ENCODE measurements at regions not wholly inside any gene's neighbourhood (a gene's known extent, or its start where the extent isn't known, plus 50 kb on each side); places are given as distances from the start of the nearest gene placed in this dataset.

GRCh38 chr22:49179175-49179574 is 648.5 kb downstream of the BRD1 start:
- no peak for DNase-seq

- no peak for DNase-seq
Observed at GRCh38 chr22:49178246-49179005, 649.2 kb downstream of the BRD1 start.

DNA sequence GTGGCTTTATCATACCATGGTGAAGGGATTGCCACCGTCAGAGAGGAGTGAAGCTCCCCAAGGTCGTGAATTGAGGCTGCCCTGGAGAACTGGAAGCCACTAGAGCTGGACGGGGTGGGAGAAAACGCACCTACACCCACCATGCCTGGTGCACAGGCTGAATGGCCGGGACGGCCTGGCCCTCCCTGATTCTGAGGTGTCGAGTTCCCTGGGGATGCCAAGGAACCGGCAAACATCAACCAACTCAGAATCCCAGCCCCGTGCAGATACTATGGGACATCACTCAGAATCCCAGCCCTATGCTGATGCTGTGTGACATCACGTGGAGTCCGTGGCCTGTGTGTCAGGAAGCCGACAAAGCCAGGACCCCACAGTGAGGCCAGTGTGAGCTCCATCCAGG is 650.0 kb downstream of the BRD1 start:
- DNase-seq = no peak

GRCh38 chr22:49176956-49177355 is 650.7 kb downstream of the BRD1 start:
- no peak for DNase-seq

- no peak for DNase-seq
Observed at GRCh38 chr22:49170053-49170452, 657.6 kb downstream of the BRD1 start.

DNA sequence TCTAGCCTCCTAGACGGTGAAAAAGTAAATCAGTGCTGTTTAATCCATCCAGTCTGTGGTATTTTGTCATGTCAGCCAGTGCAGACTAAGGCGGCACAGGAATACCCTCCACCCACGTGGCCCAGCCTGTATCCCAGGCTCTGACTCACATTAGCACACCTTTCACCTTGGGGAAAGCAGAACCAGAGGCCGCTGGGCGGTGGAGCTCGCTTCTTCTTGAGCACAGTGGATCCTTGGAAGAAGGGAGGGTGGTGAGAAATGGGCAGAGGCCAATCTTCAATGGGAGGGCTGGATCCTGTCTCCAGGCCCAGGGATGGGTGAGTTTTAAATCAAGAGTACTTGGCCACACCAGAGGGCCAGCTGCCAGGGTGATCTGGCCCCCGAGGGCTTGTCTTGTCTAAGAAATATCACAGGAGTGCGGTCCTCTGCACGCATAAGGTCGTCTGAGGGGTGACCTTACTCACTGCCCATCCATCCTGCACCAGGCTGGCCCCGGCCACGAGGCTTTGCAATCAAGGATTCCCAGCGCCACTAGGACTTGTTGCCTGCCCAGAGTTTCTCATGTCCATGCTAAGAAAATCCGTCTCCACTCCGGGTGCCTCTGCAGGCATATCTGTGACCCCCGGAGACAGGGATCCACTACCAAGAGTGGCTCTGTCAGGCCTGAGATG is 658.5 kb downstream of the BRD1 start:
- no peak for DNase-seq

DNA sequence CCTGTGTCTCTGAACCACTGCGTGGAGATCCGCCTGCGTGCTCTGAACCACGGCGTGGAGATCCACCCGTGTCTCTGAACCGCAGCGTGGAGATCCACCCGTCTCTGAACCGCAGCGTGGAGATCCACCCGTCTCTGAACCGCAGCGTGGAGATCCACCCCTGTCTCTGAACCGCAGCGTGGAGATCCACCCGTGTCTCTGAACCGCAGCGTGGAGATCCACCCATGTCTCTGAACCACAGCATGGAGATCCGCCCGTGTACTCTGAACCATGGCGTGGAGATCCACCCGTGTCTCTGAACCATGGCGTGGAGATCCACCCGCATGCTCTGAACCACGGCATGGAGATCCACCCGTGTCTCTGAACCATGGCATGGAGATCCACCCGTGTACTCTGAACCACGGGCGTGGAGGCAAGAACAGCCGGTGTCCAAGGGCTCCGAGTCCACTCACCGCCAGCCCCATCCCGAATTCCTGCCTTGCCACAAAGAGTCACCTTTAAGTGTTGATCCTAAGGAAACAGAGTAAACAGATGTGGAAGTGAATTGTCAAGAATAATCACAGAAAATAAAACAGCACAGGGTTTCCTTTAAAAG is 659.4 kb downstream of the BRD1 start:
- no peak for DNase-seq

DNA sequence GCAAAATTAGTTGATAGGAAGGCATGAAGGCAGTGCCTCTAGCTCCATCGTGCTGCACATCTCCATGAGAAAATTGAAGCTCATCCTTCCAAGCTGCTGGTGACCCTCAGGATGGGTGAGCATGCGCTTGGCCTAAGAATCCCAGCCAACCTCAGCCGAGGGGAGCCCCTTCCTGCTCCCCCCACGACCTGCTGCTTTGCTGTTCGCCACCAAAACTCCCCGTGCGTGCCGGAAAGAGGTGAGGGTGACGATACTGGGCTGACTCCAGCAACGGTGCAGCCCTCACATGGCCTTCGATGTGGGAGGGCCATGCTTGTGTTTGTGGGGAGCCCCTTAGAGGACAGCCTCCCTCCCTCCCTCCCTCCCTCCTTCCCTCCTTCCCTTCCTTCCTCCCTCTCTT is 660.9 kb downstream of the BRD1 start:
- DNase-seq = no peak

- no peak for DNase-seq
Observed at GRCh38 chr22:49166211-49166610, 661.5 kb downstream of the BRD1 start.

- no peak for DNase-seq
Observed at GRCh38 chr22:49164773-49165320, 662.8 kb downstream of the BRD1 start.

DNA sequence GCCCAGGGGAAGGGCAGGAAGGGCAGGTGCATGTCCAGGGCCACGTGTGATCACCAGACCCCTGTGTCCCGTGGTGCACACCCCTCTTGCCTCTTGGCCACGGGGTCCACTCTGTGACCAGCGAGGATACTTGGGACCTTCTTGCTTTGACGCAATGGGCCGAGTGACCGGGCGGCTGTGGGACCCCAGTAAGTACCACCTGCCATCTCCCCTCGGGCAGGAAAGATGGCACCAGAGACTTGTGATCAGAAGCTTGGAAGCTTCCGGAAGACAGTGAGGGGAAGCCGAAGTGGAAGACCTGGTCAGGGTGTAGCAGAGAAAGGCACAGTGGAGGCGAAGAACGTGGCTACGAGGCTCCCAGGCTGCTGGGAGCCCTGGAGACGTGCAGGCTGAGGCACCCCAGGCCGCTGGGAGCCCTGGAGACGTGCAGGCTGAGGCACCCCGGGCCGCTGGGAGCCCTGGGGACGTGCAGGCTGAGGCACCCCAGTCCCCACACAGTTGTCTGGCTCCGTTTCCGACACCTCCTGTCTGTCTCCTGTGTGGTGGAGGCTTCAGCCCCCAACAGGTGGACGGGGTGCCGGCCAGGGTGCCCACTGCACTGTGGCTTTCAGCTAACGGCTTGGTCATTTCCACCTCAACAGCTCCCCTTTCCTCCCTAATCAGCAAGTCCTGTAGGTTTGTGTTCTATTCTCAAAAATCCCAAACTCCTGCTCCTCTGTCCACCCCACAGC is 663.5 kb downstream of the BRD1 start:
- DNase-seq = no peak

GRCh38 chr22:49163258-49163959 is 664.3 kb downstream of the BRD1 start:
- no peak for DNase-seq

DNA sequence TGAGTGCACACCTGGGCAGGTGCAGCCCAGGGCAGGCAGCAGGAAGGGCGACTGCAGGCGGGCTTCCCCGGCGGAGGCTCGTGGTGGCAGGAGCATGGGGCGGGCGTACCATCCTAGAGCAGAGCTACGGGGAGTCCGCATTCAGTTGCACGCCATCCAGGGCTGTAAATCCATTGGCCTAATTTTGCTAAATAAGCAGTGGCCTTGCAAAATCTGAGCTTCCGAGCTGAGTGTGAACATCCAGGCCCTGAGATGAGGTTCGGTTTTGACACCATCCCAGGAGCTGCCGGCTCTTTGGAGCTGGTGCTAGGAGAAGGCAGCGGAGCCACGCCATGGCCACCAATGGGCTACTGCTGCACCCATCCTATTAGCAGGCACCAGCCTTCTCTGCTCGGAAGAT is 664.8 kb downstream of the BRD1 start:
- no peak for DNase-seq

DNA sequence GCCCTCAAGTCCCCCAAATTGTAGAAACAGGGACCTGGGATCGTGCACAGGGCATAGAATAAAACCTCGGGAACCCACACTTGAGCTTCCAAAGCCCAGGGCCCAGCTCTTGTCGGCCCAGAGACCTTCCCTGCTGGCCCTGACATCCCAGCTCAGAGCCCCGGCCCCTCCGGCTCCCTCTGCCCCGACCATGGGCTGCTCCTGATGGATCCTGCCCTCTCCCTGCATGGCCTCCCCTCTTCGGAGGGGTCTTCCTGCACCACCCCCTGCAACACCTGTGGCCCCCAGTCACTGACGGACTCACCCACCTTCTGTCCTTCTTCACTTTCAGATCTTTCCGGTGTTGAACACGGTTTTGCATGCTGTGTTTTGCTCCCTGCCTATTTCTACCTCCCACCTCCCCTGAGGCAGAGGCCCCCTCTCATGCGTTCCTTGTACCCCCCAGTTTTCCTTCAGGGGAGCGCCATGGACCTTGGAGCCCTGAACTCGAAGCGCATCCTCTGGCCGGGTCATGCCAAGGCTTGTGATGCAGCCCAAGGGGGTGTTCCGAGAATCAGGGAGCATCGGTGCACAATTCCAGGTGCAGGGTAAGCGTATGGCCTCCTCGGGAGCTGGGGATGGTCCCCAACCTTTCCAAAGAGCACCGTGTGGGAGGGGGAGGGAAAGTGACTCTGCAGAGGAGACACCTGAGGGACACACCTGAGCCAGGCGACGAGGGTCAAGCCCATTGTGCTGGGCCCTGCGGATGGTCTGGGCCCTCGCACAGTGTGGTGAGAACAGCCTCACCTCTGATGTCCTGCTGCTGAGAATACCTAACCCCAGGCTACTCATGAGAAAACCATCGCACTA is 666.4 kb downstream of the BRD1 start:
- DNase-seq = no peak

GRCh38 chr22:49160261-49161001 is 667.2 kb downstream of the BRD1 start:
- no peak for DNase-seq

- no peak for DNase-seq
Observed at GRCh38 chr22:49159711-49160110, 668.0 kb downstream of the BRD1 start.

DNA sequence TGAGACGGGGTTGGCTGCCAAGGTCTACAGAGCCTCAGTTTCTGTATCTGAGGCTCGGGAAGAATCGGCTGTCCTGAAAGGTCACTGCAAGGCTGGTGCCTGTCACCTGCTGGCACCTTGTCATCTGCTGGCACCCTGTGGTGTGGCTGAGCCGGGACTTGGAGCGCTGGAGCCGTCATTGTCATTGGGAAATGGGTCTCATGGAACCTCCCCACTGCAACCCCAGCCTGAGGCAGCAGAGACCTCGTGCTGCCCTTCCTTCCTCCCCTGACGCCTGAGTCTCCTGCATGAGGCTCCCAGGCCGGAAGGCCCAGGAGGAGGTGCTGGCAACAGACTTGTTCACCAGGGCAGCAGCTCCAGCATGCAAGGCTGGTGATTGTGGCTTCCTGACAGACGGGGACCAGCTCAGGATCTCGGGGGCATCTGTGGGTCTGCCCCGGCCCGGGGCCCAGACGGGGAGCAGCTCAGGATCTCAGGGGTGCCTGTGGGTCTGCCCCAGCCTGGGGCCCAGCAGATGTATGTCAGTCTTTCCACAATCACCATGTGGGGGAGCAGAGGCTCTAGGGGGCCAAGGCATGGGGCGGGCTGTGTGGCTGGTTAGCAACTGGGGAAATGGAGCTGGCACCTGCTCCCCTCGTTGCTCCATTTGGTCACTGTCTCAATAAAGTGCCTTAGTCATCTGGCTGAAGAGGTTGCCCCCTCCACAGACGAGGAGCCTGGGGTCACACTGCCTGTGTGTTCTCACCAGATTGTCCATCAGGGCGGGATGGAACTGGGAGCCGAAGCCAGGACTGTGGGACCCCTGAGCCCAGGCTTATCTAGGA is 668.7 kb downstream of the BRD1 start:
- no peak for DNase-seq

DNA sequence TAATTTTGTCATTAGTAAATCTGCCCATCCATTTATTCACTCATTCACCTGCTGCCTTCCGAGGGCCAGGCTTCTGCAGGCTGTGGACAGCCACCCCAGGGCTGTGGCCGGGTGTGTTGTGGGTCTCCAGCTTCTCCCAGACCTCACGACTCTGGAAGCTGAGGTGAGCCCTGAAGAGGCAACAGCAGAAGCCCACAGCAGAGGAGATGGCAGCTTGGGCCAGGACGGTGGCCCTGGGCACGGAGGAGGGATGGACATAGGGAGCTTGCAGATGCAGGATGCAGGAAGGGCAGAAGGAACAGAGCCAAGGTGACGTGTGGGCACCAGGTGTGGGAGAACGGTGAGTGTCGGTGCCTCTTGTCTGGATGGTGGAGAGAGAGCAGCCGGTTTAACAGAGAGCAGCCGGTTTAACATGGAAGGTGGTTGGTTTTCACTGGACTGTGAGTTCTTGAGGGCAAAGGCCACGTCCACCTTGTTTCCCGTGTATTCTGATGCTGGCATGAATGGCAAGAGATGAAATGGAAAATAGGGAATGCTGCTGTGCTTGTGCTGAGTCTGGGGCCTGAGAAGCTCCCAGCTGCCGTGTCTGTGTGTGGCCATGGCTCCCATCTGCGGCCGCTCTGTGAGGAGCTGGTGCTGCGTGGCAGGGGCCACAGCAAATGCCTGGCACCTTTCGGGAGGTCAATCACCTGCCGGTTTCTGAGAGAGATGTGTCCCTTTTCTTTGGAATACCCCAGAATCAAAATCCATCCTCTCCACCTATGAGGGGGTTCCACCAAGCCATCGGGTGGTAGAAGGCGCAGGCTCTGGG is 669.9 kb downstream of the BRD1 start:
- DNase-seq = no peak

GRCh38 chr22:49156662-49157285 is 670.9 kb downstream of the BRD1 start:
- DNase-seq = no peak

All from inflammatory macrophage treated with lipopolysaccharide for 4 hours (primary cell).